ENCODE measurements at regions not wholly inside any gene's neighbourhood (a gene's known extent, or its start where the extent isn't known, plus 50 kb on each side); places are given as distances from the start of the nearest gene placed in this dataset.

DNA sequence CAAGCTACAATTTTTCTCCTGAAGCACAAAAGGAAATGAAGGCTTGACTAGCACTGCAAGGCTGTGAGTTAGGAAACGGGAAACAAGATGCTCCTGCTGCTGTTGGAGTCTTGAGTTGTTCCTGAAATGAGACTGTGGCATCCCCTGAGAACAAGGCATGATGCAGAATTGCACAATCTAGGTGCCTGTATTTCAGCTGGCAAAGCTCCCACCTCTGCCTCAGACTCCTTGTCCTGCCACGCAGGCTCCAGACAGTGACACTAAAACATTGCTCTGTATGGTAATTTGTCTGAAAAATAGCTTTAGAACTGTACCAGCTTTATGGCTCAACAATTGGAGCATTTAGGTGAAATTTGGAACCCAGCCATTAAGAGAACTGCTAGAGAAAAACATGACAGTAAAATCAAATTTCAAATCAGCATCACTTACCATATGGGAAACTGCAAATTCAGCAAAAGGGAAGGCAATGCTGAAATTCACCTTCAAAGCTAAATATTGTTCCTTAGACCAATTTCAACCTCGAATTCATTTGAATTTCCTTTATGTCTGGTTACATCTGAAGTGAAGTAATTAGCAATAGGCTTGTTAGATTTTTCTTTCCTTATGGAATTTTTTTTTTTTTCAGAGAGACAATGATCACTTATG, 103.4 kb downstream of the MFAP3L start:
- no peaks in the 10 kb centered on the region for H3K9me3 ChIP-seq (ENCODE audit: control insufficient read depth, insufficient read depth, low read length)
- CTCF ChIA-PET = no interaction called here
- no peak overlapping the region for H2AK5ac ChIP-seq (ENCODE audit: low read depth, low read length)

More for the DNA sequence above, 103.4 kb downstream of the MFAP3L start:
- Histone ChIP-seq H2AFZ (replicated peaks; ENCODE audit: low read length, poor library complexity) (no peak overlapping the region), H3K4me2 (ENCODE audit: low read depth, low read length) (no peak overlapping the region), H3K79me1 (ENCODE audit: low read depth in 1 of 2, low read length in 2 of 2) (no peaks in the 10 kb centered on the region), H3K9ac (ENCODE audit: low read depth, low read length) (no peak overlapping the region), H3K56ac (ENCODE audit: extremely low read depth, insufficient read depth, low read length) (no peak overlapping the region), H3K27me3 (ENCODE audit: control insufficient read depth, insufficient read depth, low read length) (no peaks in the 10 kb centered on the region), H2BK15ac (ENCODE audit: low read depth, low read length) (no peak overlapping the region), H3K14ac (replicated peaks; ENCODE audit: low read depth, low read length) (no peak overlapping the region), H3K36me3 (ENCODE audit: control insufficient read depth, insufficient read depth, low read length) (no peaks in the 10 kb centered on the region), H4K5ac (ENCODE audit: low read depth, low read length) (no peak overlapping the region), H4K20me1 (ENCODE audit: insufficient read depth, low read length) (no peaks in the 10 kb centered on the region), H4K8ac (ENCODE audit: low read depth in 2 of 2, low read length in 2 of 2) (no peak overlapping the region), H2AK9ac (replicated peaks; ENCODE audit: low read depth, low read length, poor library complexity) (no peak overlapping the region), H3K18ac (ENCODE audit: low read depth, low read length) (no peak overlapping the region), H2BK20ac (ENCODE audit: low read depth, low read length) (no peak overlapping the region), H3K23ac (ENCODE audit: low read depth, low read length) (no peak overlapping the region), H3K4me1 (ENCODE audit: control insufficient read depth, insufficient read depth, low read length) (no peaks in the 10 kb centered on the region), H2BK120ac (ENCODE audit: low read depth, low read length) (no peak overlapping the region), H3K27ac (ENCODE audit: insufficient read depth, low read length) (no peak overlapping the region), H3K4ac (ENCODE audit: low read depth, low read length) (no peak overlapping the region), H4K91ac (ENCODE audit: insufficient read depth, low read depth, low read length) (no peak overlapping the region), H3K9me1 (ENCODE audit: insufficient read depth, low read length) (no peaks in the 10 kb centered on the region), H3K4me3 (ENCODE audit: insufficient read depth, low read depth, low read length) (no peak overlapping the region), H2BK5ac (ENCODE audit: low read depth, low read length, poor library complexity, severe bottlenecking) (no peak overlapping the region)
- DNase-seq (no peak), ATAC-seq (ENCODE audit: low read depth) (no peak)
- WGBS, 2 experiments (ENCODE audit: extremely low coverage in 2 of 2, insufficient read length in 1 of 2) = 0% methylated on average over 1 of the region's 3 CpGs; no CpG with 5 or more reads in 1 of the 2 experiments
- dilution Hi-C loops (cut with HindIII; ENCODE audit: low sequenced_read_pairs, unreplicated experiment) (no loop called here), in situ Hi-C loops (cut with MboI; ENCODE audit: low sequenced_read_pairs) (no loop called here), intact Hi-C loops (cut with micrococcal nuclease) (no loop called here)
- TF ChIP-seq, protein P1, sequence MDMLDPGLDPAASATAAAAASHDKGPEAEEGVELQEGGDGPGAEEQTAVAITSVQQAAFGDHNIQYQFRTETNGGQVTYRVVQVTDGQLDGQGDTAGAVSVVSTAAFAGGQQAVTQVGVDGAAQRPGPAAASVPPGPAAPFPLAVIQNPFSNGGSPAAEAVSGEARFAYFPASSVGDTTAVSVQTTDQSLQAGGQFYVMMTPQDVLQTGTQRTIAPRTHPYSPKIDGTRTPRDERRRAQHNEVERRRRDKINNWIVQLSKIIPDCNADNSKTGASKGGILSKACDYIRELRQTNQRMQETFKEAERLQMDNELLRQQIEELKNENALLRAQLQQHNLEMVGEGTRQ (IDR thresholded peaks at IDR 0.05; ENCODE audit: low read depth, low read length) = no peak
- TF ChIP-seq SMC3 (IDR thresholded peaks at IDR 0.05; ENCODE audit: low read depth, low read length) (no peak), CEBPB (IDR thresholded peaks at IDR 0.05; ENCODE audit: low read depth, low read length) (peak; percentile 29; the same call in 1 of the 2 replicates), RAD21 (IDR thresholded peaks at IDR 0.05; ENCODE audit: low read length) (no peak), MAFK (IDR thresholded peaks at IDR 0.05; ENCODE audit: low read depth, low read length) (peak; percentile 66)
- TF ChIP-seq, protein P2, sequence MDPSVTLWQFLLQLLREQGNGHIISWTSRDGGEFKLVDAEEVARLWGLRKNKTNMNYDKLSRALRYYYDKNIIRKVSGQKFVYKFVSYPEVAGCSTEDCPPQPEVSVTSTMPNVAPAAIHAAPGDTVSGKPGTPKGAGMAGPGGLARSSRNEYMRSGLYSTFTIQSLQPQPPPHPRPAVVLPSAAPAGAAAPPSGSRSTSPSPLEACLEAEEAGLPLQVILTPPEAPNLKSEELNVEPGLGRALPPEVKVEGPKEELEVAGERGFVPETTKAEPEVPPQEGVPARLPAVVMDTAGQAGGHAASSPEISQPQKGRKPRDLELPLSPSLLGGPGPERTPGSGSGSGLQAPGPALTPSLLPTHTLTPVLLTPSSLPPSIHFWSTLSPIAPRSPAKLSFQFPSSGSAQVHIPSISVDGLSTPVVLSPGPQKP (IDR thresholded peaks at IDR 0.05; ENCODE audit: borderline replicate concordance, low read depth, low read length) = no peak
- no TSS peak for BruUV-seq (replicated peaks)
- POLR2A ChIA-PET (ENCODE audit: unreplicated experiment) = no interaction called here

Data from IMR-90 (cell line).